ENCODE measurements at regions not wholly inside any gene's neighbourhood (a gene's known extent, or its start where the extent isn't known, plus 50 kb on each side); places are given as distances from the start of the nearest gene placed in this dataset.
"Not testable (repeated sequence)": the region's sequence is repeated elsewhere in the genome, so short reads cannot be mapped to it uniquely, and the experiment has no call there.

DNA sequence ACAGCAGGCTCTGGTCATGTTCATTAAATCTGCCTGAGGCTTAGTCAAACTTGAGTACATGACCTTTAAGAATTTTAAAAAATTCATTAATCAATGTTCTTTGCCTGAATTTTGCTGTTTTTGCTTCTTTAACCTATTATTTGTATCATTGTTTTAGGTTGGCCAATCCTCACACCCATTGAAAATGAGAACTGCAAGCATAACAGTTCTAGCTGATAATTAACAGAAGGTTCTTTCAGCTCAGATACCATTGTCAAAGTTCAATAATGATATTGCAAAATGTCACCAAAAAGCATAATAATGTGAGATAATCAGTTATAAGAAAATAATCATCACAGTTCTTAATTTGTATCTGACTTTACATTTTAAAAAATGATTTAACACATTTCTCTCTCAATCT is 583.1 kb downstream of the TFAP2A start:
- Histone ChIP-seq H3K4me3 (ENCODE audit: low read depth, low read length) (no peak overlapping the region), H3K79me2 (ENCODE audit: control insufficient read depth, insufficient read depth, low read length, unreplicated experiment) (no peaks in the 10 kb centered on the region), H3K36me3 (ENCODE audit: insufficient read depth, low read length) (no peaks in the 10 kb centered on the region), H3K4me1 (ENCODE audit: control insufficient read depth, insufficient read depth, low read length, unreplicated experiment) (no peaks in the 10 kb centered on the region), H2AFZ (ENCODE audit: low read length, unreplicated experiment) (no peak overlapping the region), H3K27me3 (ENCODE audit: insufficient read depth, low read length) (no peaks in the 10 kb centered on the region), H3K27ac (ENCODE audit: low read depth, low read length) (no peak overlapping the region)

GRCh38 chr6:9830808-9831207 is 584.1 kb downstream of the TFAP2A start:
- Histone ChIP-seq H3K79me2 (ENCODE audit: control insufficient read depth, insufficient read depth, low read length, unreplicated experiment) (no peaks in the 10 kb centered on the region), H3K27ac (ENCODE audit: low read depth, low read length) (no peak overlapping the region), H2AFZ (ENCODE audit: low read length, unreplicated experiment) (no peak overlapping the region), H3K4me3 (ENCODE audit: low read depth, low read length) (no peak overlapping the region), H3K36me3 (ENCODE audit: insufficient read depth, low read length) (no peaks in the 10 kb centered on the region), H3K4me1 (ENCODE audit: control insufficient read depth, insufficient read depth, low read length, unreplicated experiment) (no peaks in the 10 kb centered on the region), H3K27me3 (ENCODE audit: insufficient read depth, low read length) (no peaks in the 10 kb centered on the region)

GRCh38 chr6:9825526-9825925 is 589.3 kb downstream of the TFAP2A start:
- Histone ChIP-seq H3K4me3 (ENCODE audit: low read depth, low read length) (no peak overlapping the region), H3K27ac (ENCODE audit: low read depth, low read length) (no peak overlapping the region), H3K4me1 (ENCODE audit: control insufficient read depth, insufficient read depth, low read length, unreplicated experiment) (no peaks in the 10 kb centered on the region), H3K27me3 (ENCODE audit: insufficient read depth, low read length) (no peaks in the 10 kb centered on the region), H2AFZ (ENCODE audit: low read length, unreplicated experiment) (no peak overlapping the region), H3K36me3 (ENCODE audit: insufficient read depth, low read length) (no peaks in the 10 kb centered on the region), H3K79me2 (ENCODE audit: control insufficient read depth, insufficient read depth, low read length, unreplicated experiment) (no peaks in the 10 kb centered on the region)

DNA sequence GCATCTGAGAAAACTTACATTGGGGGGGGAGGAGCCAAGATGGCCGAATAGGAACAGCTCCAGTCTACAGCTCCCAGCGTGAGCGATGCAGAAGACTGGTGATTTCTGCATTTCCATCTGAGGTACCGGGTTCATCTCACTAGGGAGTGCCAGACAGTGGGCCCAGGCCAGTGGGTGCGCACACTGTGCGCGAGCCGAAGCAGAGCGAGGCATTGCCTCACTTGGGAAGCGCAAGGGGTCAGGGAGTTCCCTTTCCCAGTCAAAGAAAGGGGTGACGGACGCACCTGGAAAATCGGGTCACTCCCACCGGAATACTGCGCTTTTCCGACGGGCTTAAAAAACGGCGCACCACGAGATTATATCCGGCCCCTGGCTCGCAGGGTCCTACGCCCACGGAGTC is 604.1 kb downstream of the TFAP2A start:
- H3K4me1 ChIP-seq (ENCODE audit: control insufficient read depth, insufficient read depth, low read length, unreplicated experiment); H2AFZ ChIP-seq (ENCODE audit: low read length, unreplicated experiment); H3K4me3 ChIP-seq (ENCODE audit: low read depth, low read length); H3K27ac ChIP-seq (ENCODE audit: low read depth, low read length); H3K79me2 ChIP-seq (ENCODE audit: control insufficient read depth, insufficient read depth, low read length, unreplicated experiment); H3K36me3 ChIP-seq (ENCODE audit: insufficient read depth, low read length); H3K27me3 ChIP-seq (ENCODE audit: insufficient read depth, low read length): not testable (repeated sequence)

DNA sequence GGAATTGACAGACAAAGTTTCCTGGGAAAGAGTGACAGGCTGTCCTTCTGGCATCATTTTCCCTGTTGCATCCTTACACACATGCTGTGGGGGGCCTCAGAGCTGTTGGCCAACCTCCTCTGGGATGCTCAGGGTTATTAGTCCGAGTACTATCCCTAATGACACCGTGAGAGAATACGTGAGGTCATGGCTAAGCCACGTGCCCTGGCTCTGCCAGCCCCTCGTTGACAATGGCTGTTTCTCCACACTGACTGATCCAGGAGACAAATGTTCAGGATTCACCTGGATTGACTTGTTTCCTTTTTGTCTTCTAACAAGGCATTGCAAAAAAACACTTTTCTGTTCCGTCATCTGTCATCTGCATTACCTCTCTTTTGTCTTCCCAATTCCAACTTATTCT is 604.6 kb downstream of the TFAP2A start:
- no peaks in the 10 kb centered on the region for H3K36me3 ChIP-seq (ENCODE audit: insufficient read depth, low read length)
- no peaks in the 10 kb centered on the region for H3K4me1 ChIP-seq (ENCODE audit: control insufficient read depth, insufficient read depth, low read length, unreplicated experiment)
- H3K27ac ChIP-seq (ENCODE audit: low read depth, low read length) = no peak overlapping the region
- H3K79me2 ChIP-seq (ENCODE audit: control insufficient read depth, insufficient read depth, low read length, unreplicated experiment) = no peaks in the 10 kb centered on the region
- H3K4me3 ChIP-seq (ENCODE audit: low read depth, low read length) = no peak overlapping the region
- H2AFZ ChIP-seq (ENCODE audit: low read length, unreplicated experiment) = no peak overlapping the region
- no peaks in the 10 kb centered on the region for H3K27me3 ChIP-seq (ENCODE audit: insufficient read depth, low read length)

- Histone ChIP-seq H3K4me1 (ENCODE audit: control insufficient read depth, insufficient read depth, low read length, unreplicated experiment) (no peaks in the 10 kb centered on the region), H3K4me3 (ENCODE audit: low read depth, low read length) (no peak overlapping the region), H3K27me3 (ENCODE audit: insufficient read depth, low read length) (no peaks in the 10 kb centered on the region), H3K79me2 (ENCODE audit: control insufficient read depth, insufficient read depth, low read length, unreplicated experiment) (no peaks in the 10 kb centered on the region), H3K36me3 (ENCODE audit: insufficient read depth, low read length) (no peaks in the 10 kb centered on the region), H2AFZ (ENCODE audit: low read length, unreplicated experiment) (no peak overlapping the region), H3K27ac (ENCODE audit: low read depth, low read length) (no peak overlapping the region)
These were observed 608.7 kb downstream of the TFAP2A start for GRCh38 chr6:9806195-9806594.

- Histone ChIP-seq H3K36me3 (ENCODE audit: insufficient read depth, low read length) (no peaks in the 10 kb centered on the region), H3K27me3 (ENCODE audit: insufficient read depth, low read length) (no peaks in the 10 kb centered on the region), H3K4me1 (ENCODE audit: control insufficient read depth, insufficient read depth, low read length, unreplicated experiment) (no peaks in the 10 kb centered on the region), H3K79me2 (ENCODE audit: control insufficient read depth, insufficient read depth, low read length, unreplicated experiment) (no peaks in the 10 kb centered on the region), H2AFZ (ENCODE audit: low read length, unreplicated experiment) (no peak overlapping the region), H3K27ac (ENCODE audit: low read depth, low read length) (no peak overlapping the region), H3K4me3 (ENCODE audit: low read depth, low read length) (no peak overlapping the region)
These were observed 613.6 kb downstream of the TFAP2A start for GRCh38 chr6:9801249-9801754.

- no peak overlapping the region for H3K27ac ChIP-seq (ENCODE audit: low read depth, low read length)
These were observed 615.3 kb downstream of the TFAP2A start for GRCh38 chr6:9799582-9799981.

GRCh38 chr6:9796827-9797226 is 618.0 kb downstream of the TFAP2A start:
- H3K27ac ChIP-seq (ENCODE audit: low read depth, low read length) = no peak overlapping the region
- H3K27me3 ChIP-seq (ENCODE audit: insufficient read depth, low read length) = no peaks in the 10 kb centered on the region
- no peaks in the 10 kb centered on the region for H3K36me3 ChIP-seq (ENCODE audit: insufficient read depth, low read length)
- H2AFZ ChIP-seq (ENCODE audit: low read length, unreplicated experiment) = no peak overlapping the region
- H3K4me1 ChIP-seq (ENCODE audit: control insufficient read depth, insufficient read depth, low read length, unreplicated experiment) = no peaks in the 10 kb centered on the region
- H3K4me3 ChIP-seq (ENCODE audit: low read depth, low read length) = no peak overlapping the region
- H3K79me2 ChIP-seq (ENCODE audit: control insufficient read depth, insufficient read depth, low read length, unreplicated experiment) = no peaks in the 10 kb centered on the region

More at GRCh38 chr6:9799582-9799981, 615.3 kb downstream of the TFAP2A start:
- H3K4me3 ChIP-seq (ENCODE audit: low read depth, low read length) = no peak overlapping the region
- H3K79me2 ChIP-seq (ENCODE audit: control insufficient read depth, insufficient read depth, low read length, unreplicated experiment) = no peaks in the 10 kb centered on the region
- H3K27me3 ChIP-seq (ENCODE audit: insufficient read depth, low read length) = no peaks in the 10 kb centered on the region
- H3K4me1 ChIP-seq (ENCODE audit: control insufficient read depth, insufficient read depth, low read length, unreplicated experiment) = no peaks in the 10 kb centered on the region
- no peak overlapping the region for H2AFZ ChIP-seq (ENCODE audit: low read length, unreplicated experiment)
- no peaks in the 10 kb centered on the region for H3K36me3 ChIP-seq (ENCODE audit: insufficient read depth, low read length)

DNA sequence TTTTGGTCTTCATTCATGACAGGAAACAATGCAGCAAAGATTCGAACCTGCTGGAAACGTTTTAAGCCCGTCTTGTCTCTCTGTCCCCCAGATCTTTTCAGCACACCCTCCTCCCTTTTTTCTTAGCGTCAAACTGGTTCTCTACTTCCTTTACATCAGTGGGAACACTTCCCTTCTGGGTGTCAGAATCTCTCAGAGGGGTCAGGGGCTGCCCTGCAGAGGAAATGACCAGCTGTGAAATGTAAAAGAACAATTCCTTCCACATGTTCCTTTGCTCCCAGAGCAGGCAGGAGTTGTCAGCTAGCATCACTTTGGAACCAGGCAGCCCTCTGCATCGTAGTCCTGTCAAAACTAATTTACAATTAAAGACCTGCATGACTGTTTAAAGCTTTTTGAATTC is 619.0 kb downstream of the TFAP2A start:
- H3K27ac ChIP-seq (ENCODE audit: low read depth, low read length) = no peak overlapping the region
- H3K4me3 ChIP-seq (ENCODE audit: low read depth, low read length) = no peak overlapping the region

GRCh38 chr6:9789201-9789600 is 625.7 kb downstream of the TFAP2A start:
- Histone ChIP-seq H2AFZ (ENCODE audit: low read length, unreplicated experiment) (no peak overlapping the region), H3K27me3 (ENCODE audit: insufficient read depth, low read length) (no peaks in the 10 kb centered on the region), H3K79me2 (ENCODE audit: control insufficient read depth, insufficient read depth, low read length, unreplicated experiment) (no peaks in the 10 kb centered on the region), H3K36me3 (ENCODE audit: insufficient read depth, low read length) (no peaks in the 10 kb centered on the region), H3K4me1 (ENCODE audit: control insufficient read depth, insufficient read depth, low read length, unreplicated experiment) (no peaks in the 10 kb centered on the region), H3K27ac (ENCODE audit: low read depth, low read length) (no peak overlapping the region), H3K4me3 (ENCODE audit: low read depth, low read length) (no peak overlapping the region)

More for the DNA sequence above, 619.0 kb downstream of the TFAP2A start:
- Histone ChIP-seq H3K27me3 (ENCODE audit: insufficient read depth, low read length) (no peaks in the 10 kb centered on the region), H3K4me1 (ENCODE audit: control insufficient read depth, insufficient read depth, low read length, unreplicated experiment) (no peaks in the 10 kb centered on the region), H3K79me2 (ENCODE audit: control insufficient read depth, insufficient read depth, low read length, unreplicated experiment) (no peaks in the 10 kb centered on the region), H2AFZ (ENCODE audit: low read length, unreplicated experiment) (no peak overlapping the region), H3K36me3 (ENCODE audit: insufficient read depth, low read length) (no peaks in the 10 kb centered on the region)

All from ACC112 (cell line).